Neuronal stem cell (in vitro differentiated cells): ENCODE measurements at regions not wholly inside any gene's neighbourhood (a gene's known extent, or its start where the extent isn't known, plus 50 kb on each side); places are given as distances from the start of the nearest gene placed in this dataset.
"Not testable (repeated sequence)": the region's sequence is repeated elsewhere in the genome, so short reads cannot be mapped to it uniquely, and the experiment has no call there.

Experiments used
- DNase-seq: peaks from one replicate; pipeline ENCODE4 v3.0.0-alpha.2; 2013; ENCODE audit warnings: low spot score
- H2AFZ ChIP-seq: one replicate; pipeline ENCODE4 v1.6.1; 2013; ENCODE audit warnings: mild to moderate bottlenecking, low read length, inconsistent platforms
- H2AK5ac ChIP-seq: 2 replicates; pipeline ENCODE4 v1.6.1; 2013; ENCODE audit warnings: low read depth, mild to moderate bottlenecking, inconsistent platforms, low read length, moderate library complexity, mixed read lengths
- H2BK120ac ChIP-seq: 2 replicates; pipeline ENCODE4 v1.6.1; 2013; ENCODE audit warnings: low read depth, mild to moderate bottlenecking, inconsistent platforms, low read length, moderate library complexity, mixed read lengths
- H2BK12ac ChIP-seq: one replicate; pipeline ENCODE4 v1.6.1; 2013; ENCODE audit warnings: low read length, inconsistent platforms
- H2BK15ac ChIP-seq: 2 replicates; pipeline ENCODE4 v1.6.1; 2013; ENCODE audit warnings: mild to moderate bottlenecking, low read length, inconsistent platforms, mixed read lengths
- H2BK5ac ChIP-seq: one replicate; pipeline ENCODE4 v1.6.1; 2013; ENCODE audit warnings: inconsistent platforms, mild to moderate bottlenecking, low read length, moderate library complexity
- H3K14ac ChIP-seq: one replicate; pipeline ENCODE4 v1.6.1; 2013; ENCODE audit warnings: low read length, inconsistent platforms
- H3K18ac ChIP-seq: 2 replicates; pipeline ENCODE4 v1.6.1; 2013; ENCODE audit warnings: low read length, inconsistent platforms
- H3K23ac ChIP-seq: 2 replicates; pipeline ENCODE4 v1.6.1; 2013; ENCODE audit warnings: low read depth, mild to moderate bottlenecking, mixed read lengths, low read length, inconsistent platforms; ENCODE audit not compliant: poor library complexity
- H3K27ac ChIP-seq: replicated peaks from 3 replicates; pipeline ENCODE4 v1.5.1; 2013; ENCODE audit warnings: low read length, inconsistent platforms
- H3K27me3 ChIP-seq, 3 experiments: 2 replicates each; pipeline ENCODE4 v1.6.1; 2013; ENCODE audit warnings: low read length in 3 of 3, mild to moderate bottlenecking in 2 of 3, inconsistent platforms in 1 of 3, low read depth in 1 of 3, mixed read lengths in 1 of 3, moderate library complexity in 1 of 3; ENCODE audit not compliant: control insufficient read depth in 3 of 3, insufficient read depth in 3 of 3
- H3K36me3 ChIP-seq, 2 donors: replicated peaks in 1 of 2; 2 replicates each; pipeline ENCODE4 v1.6.1; 2013; ENCODE audit warnings: low read length in 2 of 2; ENCODE audit not compliant: control insufficient read depth in 2 of 2, insufficient read depth in 2 of 2
- H3K4ac ChIP-seq: 2 replicates; pipeline ENCODE4 v1.6.1; 2013; ENCODE audit warnings: inconsistent platforms, mild to moderate bottlenecking, low read length, moderate library complexity
- H3K4me1 ChIP-seq, 2 donors: 1 replicate in 1 of 2; 2 replicates in 1 of 2; pipeline ENCODE4 v1.6.1; 2013; ENCODE audit warnings: low read length in 2 of 2, low read depth in 1 of 2; ENCODE audit not compliant: control insufficient read depth in 2 of 2, insufficient read depth in 1 of 2
- H3K4me2 ChIP-seq: one replicate; pipeline ENCODE4 v1.6.1; 2013; ENCODE audit warnings: mild to moderate bottlenecking, low read length, inconsistent platforms; ENCODE audit not compliant: insufficient read depth, poor library complexity, severe bottlenecking
- H3K4me3 ChIP-seq, 2 donors: 2 replicates each; pipeline ENCODE4 v1.5.1; 2013; ENCODE audit warnings: low read length in 2 of 2, mild to moderate bottlenecking in 2 of 2, inconsistent platforms in 1 of 2, moderate library complexity in 1 of 2
- H3K79me1 ChIP-seq: one replicate; pipeline ENCODE4 v1.6.1; 2013; ENCODE audit warnings: low read depth, mild to moderate bottlenecking, inconsistent platforms, low read length, moderate library complexity
- H3K9ac ChIP-seq: one replicate; pipeline ENCODE4 v1.6.1; 2013; ENCODE audit warnings: mild to moderate bottlenecking, low read depth, low read length, inconsistent platforms; ENCODE audit not compliant: poor library complexity
- H3K9me3 ChIP-seq, 2 donors: replicated peaks in 1 of 2; 2 replicates each; pipeline versions ENCODE3 to v1.6.1; 2013; ENCODE audit warnings: low read length in 2 of 2, mild to moderate bottlenecking in 2 of 2, inconsistent platforms in 1 of 2, low read depth in 1 of 2, mixed read lengths in 1 of 2, moderate library complexity in 1 of 2; ENCODE audit not compliant: control insufficient read depth in 2 of 2, insufficient read depth in 1 of 2
- H4K8ac ChIP-seq: one replicate; pipeline ENCODE4 v1.6.1; 2013; ENCODE audit warnings: low read depth, mild to moderate bottlenecking, inconsistent platforms, low read length, moderate library complexity
- H4K91ac ChIP-seq: one replicate; pipeline ENCODE4 v1.6.1; 2013; ENCODE audit warnings: low read length, low read depth, mild to moderate bottlenecking, inconsistent platforms; ENCODE audit not compliant: poor library complexity
- WGBS, 2 donors: extraction: QIAGEN DNeasy Blood & Tissue Kit; methylation state at CpG; one replicate each; pipeline ENCODE4 v1.1.7; 2013; ENCODE audit warnings: missing lambda C conversion rate in 2 of 2, mixed read lengths in 1 of 2; ENCODE audit not compliant: insufficient read length in 2 of 2, insufficient replicate concordance in 1 of 2; ENCODE audit errors: extremely low coverage in 2 of 2; 5-methylcytosine and 5-hydroxymethylcytosine counted together

DNA sequence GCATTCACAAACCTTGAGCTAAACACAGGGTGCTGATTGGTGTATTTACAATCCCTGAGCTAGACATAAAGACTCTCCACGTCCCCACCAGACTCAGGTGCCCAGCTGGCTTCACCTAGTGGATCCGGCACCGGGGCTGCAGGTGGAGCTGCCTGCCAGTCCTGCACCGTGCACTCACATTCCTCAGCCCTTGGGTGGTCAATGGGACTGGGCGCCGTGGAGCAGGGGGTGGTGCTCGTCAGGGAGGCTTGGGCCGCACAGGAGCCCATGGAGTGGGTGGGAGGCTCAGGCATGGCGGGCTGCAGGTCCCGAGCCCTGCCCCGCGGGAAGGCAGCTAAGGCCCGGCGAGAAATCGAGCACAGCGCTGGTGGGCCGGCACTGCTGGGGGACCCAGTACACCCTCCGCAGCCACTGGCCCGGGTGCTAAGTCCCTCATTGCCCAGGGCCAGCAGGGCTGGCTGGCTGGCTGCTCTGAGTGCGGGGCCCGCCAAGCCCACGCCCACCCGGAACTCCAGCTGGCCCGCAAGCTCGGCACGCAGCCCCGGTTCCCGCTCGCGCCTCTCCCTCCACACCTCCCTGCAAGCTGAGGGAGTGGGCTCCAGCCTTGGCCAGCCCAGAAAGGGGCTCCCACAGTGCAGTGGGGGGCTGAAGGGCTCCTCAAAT is 622.2 kb upstream of the ADGRL2 start:
- H3K4me1 ChIP-seq, H3K27me3 ChIP-seq, H4K91ac ChIP-seq, H3K9me3 ChIP-seq, H2BK12ac ChIP-seq, H3K4me2 ChIP-seq, H2AK5ac ChIP-seq, H3K36me3 ChIP-seq, H3K23ac ChIP-seq, H3K4me3 ChIP-seq, H3K4ac ChIP-seq, H2AFZ ChIP-seq, H2BK120ac ChIP-seq, H3K79me1 ChIP-seq, H3K14ac ChIP-seq, DNase-seq, H4K8ac ChIP-seq, H2BK15ac ChIP-seq, H3K9ac ChIP-seq, H2BK5ac ChIP-seq, H3K18ac ChIP-seq, H3K27ac ChIP-seq: not testable (repeated sequence)
- WGBS, 2 donors = no CpG with 5 or more reads among the region's 30 CpGs

DNA sequence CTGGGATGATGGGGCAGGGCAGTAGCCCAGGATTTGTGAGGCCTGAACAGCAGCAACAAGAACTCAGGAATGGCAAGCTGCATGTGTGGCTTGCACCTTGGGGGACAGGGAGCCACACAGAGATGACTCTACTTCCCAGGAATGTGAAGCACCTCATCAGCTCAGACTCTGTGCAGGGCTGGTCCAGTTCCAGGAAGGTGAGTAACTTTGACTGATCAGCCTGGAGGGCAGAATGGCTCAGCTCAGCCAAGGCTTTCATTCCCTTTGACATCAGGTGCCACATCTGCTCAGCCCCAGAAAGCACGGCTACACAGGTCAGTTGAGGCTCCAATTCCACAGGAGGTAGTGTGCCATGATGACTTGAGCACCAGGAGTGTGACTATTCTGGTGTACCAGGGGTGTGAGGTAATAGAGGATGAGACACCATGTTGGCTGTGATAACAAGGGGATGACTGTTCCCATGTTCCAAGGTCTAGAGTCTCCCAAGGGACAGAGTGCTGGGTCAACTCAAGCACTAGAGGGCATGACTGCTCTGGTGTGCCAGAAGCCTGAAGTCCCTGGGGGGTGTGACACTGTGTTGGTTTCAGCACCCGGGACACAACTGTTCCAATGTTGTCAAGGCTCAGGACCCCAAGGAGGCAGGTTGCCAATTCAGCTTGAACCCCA is 625.8 kb upstream of the ADGRL2 start:
- H2AK5ac ChIP-seq = no peak overlapping the region
- H3K27me3 ChIP-seq = no peaks in the 10 kb centered on the region
- H2BK12ac ChIP-seq = no peak overlapping the region
- peak overlapping the region; percentile 7 for H2BK5ac ChIP-seq
- H4K8ac ChIP-seq = no peak overlapping the region
- H3K27ac ChIP-seq = no peak overlapping the region
- no peak overlapping the region for H4K91ac ChIP-seq
- no peak overlapping the region for H3K4ac ChIP-seq
- no peak overlapping the region for H2AFZ ChIP-seq
- H2BK15ac ChIP-seq = no peak overlapping the region
- H3K14ac ChIP-seq = no peak overlapping the region
- H3K18ac ChIP-seq = no peak overlapping the region
- no peaks in the 10 kb centered on the region for H3K4me1 ChIP-seq
- no peak overlapping the region for H3K23ac ChIP-seq
- H3K36me3 ChIP-seq = no peaks in the 10 kb centered on the region
- H3K79me1 ChIP-seq = no peaks in the 10 kb centered on the region
- H3K9ac ChIP-seq = no peak overlapping the region
- no peak overlapping the region for H3K4me2 ChIP-seq
- WGBS, 2 donors = no CpG with 5 or more reads among the region's 2 CpGs
- no peak overlapping the region for H2BK120ac ChIP-seq
- no peak for DNase-seq
- H3K4me3 ChIP-seq = peak overlapping the region in 1 of 2 donors; percentile 65
- H3K9me3 ChIP-seq = peaks cover 3 to 9% of the 10 kb centered on the region in 2 donors

DNA sequence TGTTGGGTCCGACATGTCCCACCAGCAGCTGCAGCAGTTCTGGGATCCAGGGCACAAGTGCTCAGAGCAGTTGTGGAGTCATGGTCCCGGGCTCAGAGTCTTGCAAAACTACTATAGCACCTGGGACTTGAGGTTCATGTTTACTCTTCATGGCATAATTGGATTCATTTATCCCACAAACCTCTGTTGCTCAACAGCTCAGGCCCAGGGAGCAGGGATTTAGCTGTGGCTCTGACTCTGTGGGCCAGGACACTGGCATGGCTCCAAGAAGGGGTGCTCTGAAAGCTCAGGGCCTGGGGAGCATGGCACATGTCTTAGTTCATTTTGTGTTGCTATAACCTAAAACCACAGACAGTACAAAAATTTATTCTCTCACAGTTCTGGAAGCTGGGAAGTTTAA is 626.7 kb upstream of the ADGRL2 start:
- no peak overlapping the region for H3K9ac ChIP-seq
- H3K23ac ChIP-seq = no peak overlapping the region
- H2BK15ac ChIP-seq = no peak overlapping the region

DNA sequence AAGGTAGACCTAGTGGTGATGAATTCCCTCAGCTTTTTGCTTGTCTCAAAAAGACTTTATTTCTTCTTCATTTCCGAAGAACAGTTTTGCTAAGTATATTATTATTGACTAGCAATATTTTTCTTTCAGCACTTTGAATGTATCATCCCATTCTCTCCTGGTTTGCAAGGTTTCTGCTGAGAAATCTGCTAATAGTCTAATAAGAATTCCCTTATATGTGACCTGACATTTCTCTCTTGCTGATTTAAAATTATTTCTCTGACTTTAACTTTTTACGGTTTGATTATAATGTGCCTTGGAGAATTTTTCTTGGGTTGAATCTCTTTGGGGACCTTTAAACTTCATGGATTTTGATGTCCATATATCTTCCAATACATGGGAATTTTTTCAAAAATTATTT is 628.3 kb upstream of the ADGRL2 start:
- Histone ChIP-seq H3K9ac (no peak overlapping the region), H3K27ac (no peak overlapping the region), H3K23ac (no peak overlapping the region), H3K9me3 (peaks cover 7 to 9% of the 10 kb centered on the region in 2 donors), H3K79me1 (no peaks in the 10 kb centered on the region), H2BK12ac (no peak overlapping the region), H2BK5ac (no peak overlapping the region), H3K18ac (no peak overlapping the region), H3K27me3 (peaks cover 0 to 2% (median 0%) of the 10 kb centered on the region in 3 experiments), H4K91ac (no peak overlapping the region), H2AFZ (no peak overlapping the region), H3K4me3 (no peak overlapping the region), H3K36me3 (no peaks in the 10 kb centered on the region), H2BK15ac (no peak overlapping the region), H3K4me2 (no peak overlapping the region), H2AK5ac (no peak overlapping the region), H4K8ac (no peak overlapping the region), H3K4ac (no peak overlapping the region), H2BK120ac (no peak overlapping the region), H3K14ac (no peak overlapping the region), H3K4me1 (no peaks in the 10 kb centered on the region)
- no peak for DNase-seq
- no CpG with 5 or more reads among the region's 2 CpGs for WGBS, 2 donors

More for the DNA sequence above, 626.7 kb upstream of the ADGRL2 start:
- Histone ChIP-seq H2BK12ac (no peak overlapping the region), H2BK5ac (no peak overlapping the region), H3K4me2 (no peak overlapping the region), H3K79me1 (no peaks in the 10 kb centered on the region), H3K36me3 (no peaks in the 10 kb centered on the region), H3K27ac (no peak overlapping the region), H3K14ac (no peak overlapping the region), H3K4ac (no peak overlapping the region), H2AFZ (no peak overlapping the region), H2AK5ac (no peak overlapping the region), H3K27me3 (no peaks in the 10 kb centered on the region), H3K4me3 (no peak overlapping the region), H4K91ac (no peak overlapping the region), H3K9me3 (peaks cover 7 to 9% of the 10 kb centered on the region in 2 donors), H4K8ac (no peak overlapping the region), H2BK120ac (no peak overlapping the region), H3K18ac (no peak overlapping the region), H3K4me1 (no peaks in the 10 kb centered on the region)
- no CpG with 5 or more reads among the region's 2 CpGs for WGBS, 2 donors
- DNase-seq = no peak
